ENCODE measurements at regions not wholly inside any gene's neighbourhood (a gene's known extent, or its start where the extent isn't known, plus 50 kb on each side); places are given as distances from the start of the nearest gene placed in this dataset.

DNA sequence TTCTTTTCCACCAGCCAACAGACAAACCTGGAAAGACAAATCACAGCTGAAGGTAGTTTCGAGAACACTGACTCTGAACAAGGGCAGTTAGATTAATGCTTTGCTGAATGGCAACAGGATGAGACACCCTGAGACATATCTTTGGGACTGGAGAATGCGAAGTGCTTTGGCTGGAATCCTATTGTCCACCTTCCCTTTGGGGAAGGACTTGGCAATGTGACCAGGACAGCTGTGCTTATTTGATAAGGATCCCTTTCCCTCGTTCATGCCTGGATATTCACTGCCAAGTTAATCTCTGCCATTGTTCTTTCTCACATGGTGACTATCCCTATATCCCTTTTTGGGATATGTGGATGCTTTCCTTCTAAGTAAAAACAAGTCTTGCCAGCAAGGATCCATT, 537.1 kb upstream of the SEL1L start:
- Histone ChIP-seq H3K27me3 (ENCODE audit: control insufficient read depth in 2 of 2, insufficient read depth in 2 of 2, low read length in 2 of 2) (no peaks in the 10 kb centered on the region), H3K9me3 (replicated peaks in 1 of 2; ENCODE audit: control insufficient read depth in 1 of 2, insufficient read depth in 1 of 2, low read length in 2 of 2) (no peaks in the 10 kb centered on the region), H3K4me3 (replicated peaks in 1 of 3; ENCODE audit: low read depth in 2 of 3, low read length in 3 of 3) (no peak overlapping the region), H3K36me3 (replicated peaks in 1 of 2; ENCODE audit: control insufficient read depth in 1 of 2, insufficient read depth in 2 of 2, low read length in 2 of 2) (no peaks in the 10 kb centered on the region), H2AFZ (ENCODE audit: insufficient read depth, low read depth, low read length, poor library complexity, severe bottlenecking) (no peak overlapping the region), H3K79me2 (ENCODE audit: insufficient read depth, low read length) (no peaks in the 10 kb centered on the region), H3K9ac (ENCODE audit: insufficient read depth, low read length, poor library complexity, severe bottlenecking) (no peak overlapping the region), H3K4me1 (ENCODE audit: control insufficient read depth in 1 of 2, insufficient read depth in 2 of 2, low read length in 2 of 2) (no peaks in the 10 kb centered on the region), H4K20me1 (ENCODE audit: insufficient read depth, low read length) (no peaks in the 10 kb centered on the region), H3K27ac (ENCODE audit: low read depth in 1 of 2, low read length in 2 of 2) (no peak overlapping the region), H3K4me2 (replicated peaks; ENCODE audit: extremely low read depth, low read length, poor library complexity, severe bottlenecking) (no peak overlapping the region)
- peaks cover 0 to 14% (median 4%) of the 10 kb centered on the region in 7 donors for H3K9me3 Mint-ChIP-seq
- no CpG with 5 or more reads among the region's 3 CpGs for WGBS (ENCODE audit: insufficient coverage)
- DNase-seq, result no peak
- TF ChIP-seq, protein P1, sequence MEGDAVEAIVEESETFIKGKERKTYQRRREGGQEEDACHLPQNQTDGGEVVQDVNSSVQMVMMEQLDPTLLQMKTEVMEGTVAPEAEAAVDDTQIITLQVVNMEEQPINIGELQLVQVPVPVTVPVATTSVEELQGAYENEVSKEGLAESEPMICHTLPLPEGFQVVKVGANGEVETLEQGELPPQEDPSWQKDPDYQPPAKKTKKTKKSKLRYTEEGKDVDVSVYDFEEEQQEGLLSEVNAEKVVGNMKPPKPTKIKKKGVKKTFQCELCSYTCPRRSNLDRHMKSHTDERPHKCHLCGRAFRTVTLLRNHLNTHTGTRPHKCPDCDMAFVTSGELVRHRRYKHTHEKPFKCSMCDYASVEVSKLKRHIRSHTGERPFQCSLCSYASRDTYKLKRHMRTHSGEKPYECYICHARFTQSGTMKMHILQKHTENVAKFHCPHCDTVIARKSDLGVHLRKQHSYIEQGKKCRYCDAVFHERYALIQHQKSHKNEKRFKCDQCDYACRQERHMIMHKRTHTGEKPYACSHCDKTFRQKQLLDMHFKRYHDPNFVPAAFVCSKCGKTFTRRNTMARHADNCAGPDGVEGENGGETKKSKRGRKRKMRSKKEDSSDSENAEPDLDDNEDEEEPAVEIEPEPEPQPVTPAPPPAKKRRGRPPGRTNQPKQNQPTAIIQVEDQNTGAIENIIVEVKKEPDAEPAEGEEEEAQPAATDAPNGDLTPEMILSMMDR (IDR thresholded peaks at IDR 0.05), result no peak
- no peaks in the 10 kb centered on the region for H3K4me1 Mint-ChIP-seq
- intact Hi-C loops (cut with micrococcal nuclease), result no loop called here
- H3K4me3 Mint-ChIP-seq, result no peak overlapping the region
- peaks cover 0 to 2% (median 0%) of the 10 kb centered on the region in 3 donors for H3K27me3 Mint-ChIP-seq (ENCODE audit: low read depth in 3 of 3)
- H3K36me3 Mint-ChIP-seq, result no peaks in the 10 kb centered on the region
- H3K27ac Mint-ChIP-seq, result no peak overlapping the region

DNA sequence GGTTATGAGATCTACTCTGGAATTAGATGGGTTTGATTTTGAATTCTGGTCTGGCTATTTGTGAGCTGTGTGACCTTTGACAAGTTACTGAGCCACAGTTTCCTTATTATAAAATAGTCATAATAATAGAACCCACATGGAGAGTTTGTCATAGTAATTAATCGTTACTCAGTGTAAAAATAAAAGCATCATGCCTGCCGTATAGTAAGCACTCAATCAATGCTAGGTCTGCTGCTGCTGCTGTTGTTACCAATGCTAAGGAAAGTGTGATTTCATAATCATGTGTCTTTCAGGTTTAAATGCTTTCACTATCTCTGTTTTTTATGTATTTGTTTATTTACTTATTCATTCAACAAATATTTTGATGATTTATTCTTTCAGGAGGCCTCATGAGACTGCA, 539.9 kb upstream of the SEL1L start:
- Histone ChIP-seq H3K27me3 (ENCODE audit: control insufficient read depth in 2 of 2, insufficient read depth in 2 of 2, low read length in 2 of 2) (no peaks in the 10 kb centered on the region), H3K4me3 (replicated peaks in 1 of 3; ENCODE audit: low read depth in 2 of 3, low read length in 3 of 3) (no peak overlapping the region), H2AFZ (ENCODE audit: insufficient read depth, low read depth, low read length, poor library complexity, severe bottlenecking) (no peak overlapping the region), H4K20me1 (ENCODE audit: insufficient read depth, low read length) (no peaks in the 10 kb centered on the region), H3K4me2 (replicated peaks; ENCODE audit: extremely low read depth, low read length, poor library complexity, severe bottlenecking) (no peak overlapping the region), H3K27ac (ENCODE audit: low read depth in 1 of 2, low read length in 2 of 2) (no peak overlapping the region), H3K9ac (ENCODE audit: insufficient read depth, low read length, poor library complexity, severe bottlenecking) (no peak overlapping the region), H3K9me3 (replicated peaks in 1 of 2; ENCODE audit: control insufficient read depth in 1 of 2, insufficient read depth in 1 of 2, low read length in 2 of 2) (no peaks in the 10 kb centered on the region), H3K79me2 (ENCODE audit: insufficient read depth, low read length) (no peaks in the 10 kb centered on the region), H3K4me1 (ENCODE audit: control insufficient read depth in 1 of 2, insufficient read depth in 2 of 2, low read length in 2 of 2) (no peaks in the 10 kb centered on the region), H3K36me3 (replicated peaks in 1 of 2; ENCODE audit: control insufficient read depth in 1 of 2, insufficient read depth in 2 of 2, low read length in 2 of 2) (no peaks in the 10 kb centered on the region)
- Mint-ChIP-seq H3K9me3 (peaks cover 0 to 11% (median 3%) of the 10 kb centered on the region in 7 donors), H3K27me3 (ENCODE audit: low read depth in 3 of 3) (no peaks in the 10 kb centered on the region), H3K36me3 (no peaks in the 10 kb centered on the region), H3K4me3 (no peak overlapping the region), H3K27ac (no peak overlapping the region), H3K4me1 (no peaks in the 10 kb centered on the region)
- no peak for DNase-seq
- intact Hi-C loops (cut with micrococcal nuclease), result no loop called here
- TF ChIP-seq, protein P1 (IDR thresholded peaks at IDR 0.05), result no peak
- WGBS (ENCODE audit: insufficient coverage), result 90% methylated on average over 2 of the region's 2 CpGs

All from CD14-positive monocyte (primary cell).